HL-60 (cell line): ENCODE measurements at regions not wholly inside any gene's neighbourhood (a gene's known extent, or its start where the extent isn't known, plus 50 kb on each side); places are given as distances from the start of the nearest gene placed in this dataset.

Source experiments
- DNase-seq, 2 experiments: peaks; one replicate each; pipeline ENCODE4 v3.0.0-alpha.2; 2010 to 2020; ENCODE audit warnings: low read depth in 1 of 2, low spot score in 1 of 2
- H3K27ac ChIP-seq: fragments of 250-450 bp; sonication (Bioruptor Pico); replicated peaks from 2 replicates; pipeline ENCODE4 v1.5.1; 2020; ENCODE audit warnings: mild to moderate bottlenecking, moderate library complexity
- H3K27me3 ChIP-seq: fragments of 250-450 bp; sonication (Bioruptor Pico); 2 replicates; pipeline ENCODE4 v1.5.1; 2021; ENCODE audit warnings: mild to moderate bottlenecking, moderate library complexity; ENCODE audit not compliant: insufficient read depth, poor library complexity, severe bottlenecking
- H3K4me3 ChIP-seq: replicated peaks from 2 replicates; pipeline ENCODE4 v1.5.1; 2011; ENCODE audit warnings: mild to moderate bottlenecking, control low read depth, low read length; ENCODE audit not compliant: insufficient read depth
- GABPA ChIP-seq: IDR thresholded peaks from 2 replicates; pipeline ENCODE4 v1.6.1; 2012; ENCODE audit warnings: low read depth
- POLR2AphosphoS5 ChIP-seq: IDR thresholded peaks from 2 replicates; pipeline ENCODE4 v1.6.1; 2012; ENCODE audit warnings: low read depth
- SPI1 ChIP-seq: IDR thresholded peaks from 2 replicates; pipeline ENCODE4 v1.6.1; 2012; ENCODE audit warnings: low read depth, mild to moderate bottlenecking, borderline replicate concordance
- TF ChIP-seq, protein P1 (sequence below): IDR thresholded peaks from one replicate; pipeline ENCODE4 v1.5.1; 2011; ENCODE audit warnings: low read length, control low read depth, inconsistent platforms; ENCODE audit not compliant: insufficient read depth
- TF ChIP-seq, protein P2 (sequence below): IDR thresholded peaks from 2 replicates; pipeline ENCODE4 v1.6.1; 2012; ENCODE audit warnings: low read depth; ENCODE audit not compliant: insufficient replicate concordance

DNA sequence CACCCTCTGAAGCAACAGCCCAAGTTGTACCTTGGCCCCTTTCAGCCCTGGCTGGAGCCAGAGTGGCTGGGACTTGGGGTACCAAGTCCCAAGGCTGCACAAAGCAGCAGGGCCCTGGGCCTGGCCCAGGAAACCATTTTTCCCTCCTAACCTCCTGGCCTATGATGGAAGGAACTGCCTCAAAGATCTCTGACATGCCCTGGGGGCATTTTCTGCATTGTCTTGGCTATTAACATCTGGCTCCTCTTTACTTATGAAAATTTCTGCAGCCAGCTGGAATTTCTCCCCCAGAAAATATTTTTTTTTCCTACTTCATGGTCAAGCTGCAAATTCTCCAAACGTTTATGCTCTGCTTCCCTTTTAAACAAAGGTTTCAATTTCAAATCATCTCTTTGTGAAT, 269.4 kb upstream of the CDYL start:
- DNase-seq, result no peak
- Histone ChIP-seq H3K4me3 (no peak overlapping the region), H3K27me3 (no peaks in the 10 kb centered on the region), H3K27ac (no peak overlapping the region)
- TF ChIP-seq SPI1 (no peak), GABPA (no peak), POLR2AphosphoS5 (no peak)
- TF ChIP-seq, protein P1, sequence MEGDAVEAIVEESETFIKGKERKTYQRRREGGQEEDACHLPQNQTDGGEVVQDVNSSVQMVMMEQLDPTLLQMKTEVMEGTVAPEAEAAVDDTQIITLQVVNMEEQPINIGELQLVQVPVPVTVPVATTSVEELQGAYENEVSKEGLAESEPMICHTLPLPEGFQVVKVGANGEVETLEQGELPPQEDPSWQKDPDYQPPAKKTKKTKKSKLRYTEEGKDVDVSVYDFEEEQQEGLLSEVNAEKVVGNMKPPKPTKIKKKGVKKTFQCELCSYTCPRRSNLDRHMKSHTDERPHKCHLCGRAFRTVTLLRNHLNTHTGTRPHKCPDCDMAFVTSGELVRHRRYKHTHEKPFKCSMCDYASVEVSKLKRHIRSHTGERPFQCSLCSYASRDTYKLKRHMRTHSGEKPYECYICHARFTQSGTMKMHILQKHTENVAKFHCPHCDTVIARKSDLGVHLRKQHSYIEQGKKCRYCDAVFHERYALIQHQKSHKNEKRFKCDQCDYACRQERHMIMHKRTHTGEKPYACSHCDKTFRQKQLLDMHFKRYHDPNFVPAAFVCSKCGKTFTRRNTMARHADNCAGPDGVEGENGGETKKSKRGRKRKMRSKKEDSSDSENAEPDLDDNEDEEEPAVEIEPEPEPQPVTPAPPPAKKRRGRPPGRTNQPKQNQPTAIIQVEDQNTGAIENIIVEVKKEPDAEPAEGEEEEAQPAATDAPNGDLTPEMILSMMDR, result no peak
- TF ChIP-seq, protein P2, sequence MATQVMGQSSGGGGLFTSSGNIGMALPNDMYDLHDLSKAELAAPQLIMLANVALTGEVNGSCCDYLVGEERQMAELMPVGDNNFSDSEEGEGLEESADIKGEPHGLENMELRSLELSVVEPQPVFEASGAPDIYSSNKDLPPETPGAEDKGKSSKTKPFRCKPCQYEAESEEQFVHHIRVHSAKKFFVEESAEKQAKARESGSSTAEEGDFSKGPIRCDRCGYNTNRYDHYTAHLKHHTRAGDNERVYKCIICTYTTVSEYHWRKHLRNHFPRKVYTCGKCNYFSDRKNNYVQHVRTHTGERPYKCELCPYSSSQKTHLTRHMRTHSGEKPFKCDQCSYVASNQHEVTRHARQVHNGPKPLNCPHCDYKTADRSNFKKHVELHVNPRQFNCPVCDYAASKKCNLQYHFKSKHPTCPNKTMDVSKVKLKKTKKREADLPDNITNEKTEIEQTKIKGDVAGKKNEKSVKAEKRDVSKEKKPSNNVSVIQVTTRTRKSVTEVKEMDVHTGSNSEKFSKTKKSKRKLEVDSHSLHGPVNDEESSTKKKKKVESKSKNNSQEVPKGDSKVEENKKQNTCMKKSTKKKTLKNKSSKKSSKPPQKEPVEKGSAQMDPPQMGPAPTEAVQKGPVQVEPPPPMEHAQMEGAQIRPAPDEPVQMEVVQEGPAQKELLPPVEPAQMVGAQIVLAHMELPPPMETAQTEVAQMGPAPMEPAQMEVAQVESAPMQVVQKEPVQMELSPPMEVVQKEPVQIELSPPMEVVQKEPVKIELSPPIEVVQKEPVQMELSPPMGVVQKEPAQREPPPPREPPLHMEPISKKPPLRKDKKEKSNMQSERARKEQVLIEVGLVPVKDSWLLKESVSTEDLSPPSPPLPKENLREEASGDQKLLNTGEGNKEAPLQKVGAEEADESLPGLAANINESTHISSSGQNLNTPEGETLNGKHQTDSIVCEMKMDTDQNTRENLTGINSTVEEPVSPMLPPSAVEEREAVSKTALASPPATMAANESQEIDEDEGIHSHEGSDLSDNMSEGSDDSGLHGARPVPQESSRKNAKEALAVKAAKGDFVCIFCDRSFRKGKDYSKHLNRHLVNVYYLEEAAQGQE, result no peak

DNA sequence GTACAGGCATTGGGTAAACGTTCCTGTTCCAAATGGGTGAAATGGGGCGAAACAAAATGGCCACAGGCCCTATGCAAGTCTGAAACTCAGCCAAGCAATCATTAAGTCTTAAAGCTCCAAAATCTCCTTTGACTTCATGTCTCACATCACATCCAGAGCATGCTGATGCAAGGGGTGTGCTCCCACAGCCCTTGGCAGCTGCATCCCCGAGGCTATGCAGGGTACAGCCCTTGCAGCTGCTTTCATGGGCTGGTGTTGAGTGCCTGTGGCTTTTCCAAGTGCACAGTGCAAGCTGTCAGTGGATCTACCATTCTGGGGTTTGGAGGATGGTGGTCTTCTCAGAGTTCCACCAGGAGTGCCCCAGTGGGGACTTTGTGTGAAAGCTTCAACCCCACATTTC, 270.0 kb upstream of the CDYL start:
- no peaks in the 10 kb centered on the region for H3K27me3 ChIP-seq
- H3K27ac ChIP-seq, result no peak overlapping the region
- DNase-seq, result no peak
- TF ChIP-seq SPI1 (no peak), GABPA (no peak), POLR2AphosphoS5 (no peak)
- TF ChIP-seq, protein P1, result no peak
- TF ChIP-seq, protein P2, result no peak
- H3K4me3 ChIP-seq, result no peak overlapping the region

DNA sequence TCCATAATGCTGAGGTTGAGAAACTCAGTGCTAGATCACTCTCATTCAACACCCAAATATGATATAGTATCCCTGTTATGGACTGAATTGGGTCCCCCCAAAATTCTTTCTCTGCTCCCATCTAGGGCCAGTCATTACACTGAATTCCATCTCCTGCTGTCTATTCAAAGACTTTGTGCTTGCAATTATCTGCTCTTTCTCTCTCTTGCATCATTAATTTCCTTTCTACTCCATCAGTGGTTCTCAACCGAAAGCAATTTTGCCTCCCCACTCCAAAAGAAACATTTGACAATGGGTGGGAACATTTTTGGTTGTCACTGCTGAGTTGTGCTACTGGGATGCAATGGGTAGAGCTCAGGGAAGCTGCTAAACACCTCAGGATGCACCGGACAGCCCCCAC, 271.5 kb upstream of the CDYL start:
- no peak for DNase-seq
- no peak overlapping the region for H3K27ac ChIP-seq
- H3K4me3 ChIP-seq, result no peak overlapping the region
- H3K27me3 ChIP-seq, result no peaks in the 10 kb centered on the region
- TF ChIP-seq GABPA (no peak), POLR2AphosphoS5 (no peak), SPI1 (no peak)
- TF ChIP-seq, protein P2, result no peak
- TF ChIP-seq, protein P1, result no peak
